Activated CD4-positive, alpha-beta T cell treated with anti-CD3 and anti-CD28 coated beads for 36 hours (primary cell): ENCODE measurements at regions not wholly inside any gene's neighbourhood (a gene's known extent, or its start where the extent isn't known, plus 50 kb on each side); places are given as distances from the start of the nearest gene placed in this dataset.

ENCODE experiments used
- ATAC-seq: fragments of 200-7000 bp; cut with Tn5 transposase; one replicate; pipeline ENCODE4 v1.10.0; 2021; ENCODE audit warnings: mild to moderate bottlenecking, moderate library complexity
- CTCF ChIA-PET: fragments of 350-600 bp; sonication (Branson Sonifier 250); formaldehyde crosslinking; loops from one replicate; lab custom pipeline; 2021; ENCODE audit warnings: antibody characterized with exemption; lab: Charles Lee
- POLR2A ChIA-PET: fragments of 350-600 bp; sonication (Branson Sonifier 250); formaldehyde crosslinking; loops from one replicate; lab custom pipeline; 2021; ENCODE audit warnings: antibody characterized with exemption, inconsistent platforms; lab: Charles Lee
- DNase-seq: peaks from one replicate; pipeline ENCODE4 v3.0.0-alpha.2; 2020
- H3K27ac Mint-ChIP-seq: one replicate; pipeline ENCODE4 v1.8.0; 2021; ENCODE audit warnings: mixed read lengths
- H3K27me3 Mint-ChIP-seq: one replicate; pipeline ENCODE4 v1.8.0; 2021; ENCODE audit warnings: mixed read lengths
- H3K36me3 Mint-ChIP-seq: one replicate; pipeline ENCODE4 v1.8.0; 2021; ENCODE audit warnings: low read depth, mixed read lengths
- H3K4me1 Mint-ChIP-seq: one replicate; pipeline ENCODE4 v1.8.0; 2021; ENCODE audit warnings: mixed read lengths
- H3K4me3 Mint-ChIP-seq: one replicate; pipeline ENCODE4 v1.8.0; 2021; ENCODE audit warnings: mild to moderate bottlenecking, moderate library complexity, mixed read lengths
- H3K9me3 Mint-ChIP-seq: one replicate; pipeline ENCODE4 v1.8.0; 2021; ENCODE audit warnings: low read depth, mixed read lengths
- intact Hi-C, 2 experiments: fragments of 100-400 bp; cut with DNase I in 1 of 2; cut with micrococcal nuclease in 1 of 2; formaldehyde crosslinking; loops; one replicate each; pipeline versions ENCODE4 v1.14.2 to v1.15.1; 2022 to 2024; cut with DNase I, micrococcal nuclease

DNA sequence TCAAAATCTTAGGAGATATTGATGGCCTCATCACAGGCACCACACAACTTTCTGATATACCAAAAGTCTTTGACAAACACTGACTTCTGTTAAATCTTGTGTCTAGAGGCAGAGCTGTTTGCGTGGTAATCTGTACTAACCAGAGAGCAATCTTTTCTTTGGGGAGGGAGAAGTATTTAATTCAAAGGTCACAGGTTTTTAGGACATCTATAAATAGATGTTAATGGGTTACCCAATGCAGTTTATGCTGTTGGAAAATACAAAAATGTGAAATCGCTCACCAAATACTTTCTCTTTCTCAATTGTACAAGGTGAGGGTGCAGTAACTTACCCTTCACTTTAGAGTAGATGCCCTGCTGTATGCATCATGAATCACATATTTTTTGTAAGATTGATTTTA, 510.5 kb downstream of the NSUN3 start:
- ChIA-PET POLR2A (interaction anchor here (0.6 kb wide), 1 partner anchor 34 kb away, joined by 3 read pairs; no protein-coding TSS in a partner anchor), CTCF (no interaction called here)
- H3K27me3 Mint-ChIP-seq: no peaks in the 10 kb centered on the region
- H3K9me3 Mint-ChIP-seq: peaks cover 9% of the 10 kb centered on the region
- no peak for DNase-seq
- no peak for ATAC-seq
- H3K4me1 Mint-ChIP-seq: no peaks in the 10 kb centered on the region
- intact Hi-C loops: no loop called here
- no peak overlapping the region for H3K4me3 Mint-ChIP-seq
- no peaks in the 10 kb centered on the region for H3K36me3 Mint-ChIP-seq
- no peak overlapping the region for H3K27ac Mint-ChIP-seq

DNA sequence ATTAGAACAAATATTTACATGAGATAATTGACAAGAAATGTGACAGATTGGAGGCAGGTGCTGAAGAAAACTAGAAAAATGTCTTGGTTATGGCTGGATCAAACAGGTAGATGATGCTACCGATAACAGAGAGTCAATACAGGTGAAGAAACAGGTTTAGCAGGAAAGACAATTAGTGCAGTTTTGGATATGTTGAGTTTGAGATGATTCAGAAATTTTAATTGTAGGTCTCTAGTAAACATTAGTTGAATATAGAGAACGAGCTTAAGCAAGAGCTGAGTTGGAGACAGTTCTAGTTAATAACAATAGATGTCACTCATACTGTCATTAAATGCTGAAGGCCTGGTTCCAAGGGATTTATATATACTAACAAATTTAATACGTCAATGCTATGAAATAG, 524.4 kb downstream of the NSUN3 start:
- H3K27me3 Mint-ChIP-seq: no peaks in the 10 kb centered on the region
- H3K4me3 Mint-ChIP-seq: no peak overlapping the region
- intact Hi-C loops: no loop called here
- ATAC-seq (no peak), DNase-seq (no peak)
- CTCF ChIA-PET: no interaction called here
- H3K27ac Mint-ChIP-seq: no peak overlapping the region
- POLR2A ChIA-PET: no interaction called here
- H3K36me3 Mint-ChIP-seq: no peaks in the 10 kb centered on the region
- H3K9me3 Mint-ChIP-seq: peaks cover 3% of the 10 kb centered on the region
- H3K4me1 Mint-ChIP-seq: no peaks in the 10 kb centered on the region

DNA sequence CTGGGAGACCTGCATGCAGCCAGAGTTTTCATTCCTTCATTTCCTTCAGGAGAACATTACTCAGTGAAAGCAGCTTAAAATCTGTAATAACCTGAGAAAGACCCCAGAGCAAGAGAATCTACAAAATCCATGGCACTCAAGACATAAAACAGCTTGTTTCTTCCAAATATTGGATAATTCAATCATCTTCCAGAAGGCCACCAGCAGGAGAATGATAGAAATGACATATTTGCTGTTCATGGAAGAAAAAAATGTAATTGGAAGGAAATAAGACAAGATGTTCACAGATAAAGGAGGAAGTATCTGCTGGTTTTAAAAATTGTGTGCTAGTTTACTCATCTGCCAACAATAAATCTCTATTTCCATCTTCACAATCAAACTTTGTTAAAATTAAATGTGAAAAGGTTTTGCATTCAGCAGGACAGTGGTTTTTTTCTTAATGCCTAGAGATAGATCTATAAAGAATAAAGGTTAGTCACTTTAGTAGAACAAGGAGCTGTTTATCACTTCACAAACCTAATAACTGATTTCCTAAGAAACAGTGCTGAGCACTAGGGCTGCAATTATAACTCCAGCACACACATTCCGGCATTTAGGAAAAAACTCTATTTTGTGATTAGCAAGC, 530.8 kb downstream of the NSUN3 start:
- CTCF ChIA-PET: no interaction called here
- peaks cover 3% of the 10 kb centered on the region for H3K9me3 Mint-ChIP-seq
- DNase-seq (no peak), ATAC-seq (no peak)
- H3K36me3 Mint-ChIP-seq: no peaks in the 10 kb centered on the region
- no peak overlapping the region for H3K4me3 Mint-ChIP-seq
- intact Hi-C loops: no loop called here
- no peak overlapping the region for H3K27ac Mint-ChIP-seq
- no peaks in the 10 kb centered on the region for H3K27me3 Mint-ChIP-seq
- no peaks in the 10 kb centered on the region for H3K4me1 Mint-ChIP-seq
- POLR2A ChIA-PET: interaction anchor here (0.6 kb wide), 1 partner anchor 568 kb away, joined by 4 read pairs; no protein-coding TSS in a partner anchor

DNA sequence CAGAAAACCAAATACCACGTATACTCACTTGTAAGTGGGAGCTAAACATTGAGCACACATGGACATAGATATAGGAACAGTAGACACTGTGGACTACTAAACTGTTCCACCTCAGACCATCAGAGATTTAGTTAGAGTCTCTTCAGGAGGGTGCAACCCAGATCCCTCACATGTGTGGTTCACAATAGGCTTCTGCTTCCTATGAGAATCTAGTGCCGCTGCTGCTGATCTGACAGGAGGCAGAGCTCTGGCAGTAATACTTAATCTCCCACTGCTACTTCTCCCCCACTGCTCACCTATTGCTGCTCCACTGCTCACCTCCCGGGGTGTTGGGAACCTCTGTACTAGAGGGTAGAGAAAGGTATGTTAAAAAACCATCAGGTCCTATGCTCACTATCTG, 533.3 kb downstream of the NSUN3 start:
- no peaks in the 10 kb centered on the region for H3K27me3 Mint-ChIP-seq

DNA sequence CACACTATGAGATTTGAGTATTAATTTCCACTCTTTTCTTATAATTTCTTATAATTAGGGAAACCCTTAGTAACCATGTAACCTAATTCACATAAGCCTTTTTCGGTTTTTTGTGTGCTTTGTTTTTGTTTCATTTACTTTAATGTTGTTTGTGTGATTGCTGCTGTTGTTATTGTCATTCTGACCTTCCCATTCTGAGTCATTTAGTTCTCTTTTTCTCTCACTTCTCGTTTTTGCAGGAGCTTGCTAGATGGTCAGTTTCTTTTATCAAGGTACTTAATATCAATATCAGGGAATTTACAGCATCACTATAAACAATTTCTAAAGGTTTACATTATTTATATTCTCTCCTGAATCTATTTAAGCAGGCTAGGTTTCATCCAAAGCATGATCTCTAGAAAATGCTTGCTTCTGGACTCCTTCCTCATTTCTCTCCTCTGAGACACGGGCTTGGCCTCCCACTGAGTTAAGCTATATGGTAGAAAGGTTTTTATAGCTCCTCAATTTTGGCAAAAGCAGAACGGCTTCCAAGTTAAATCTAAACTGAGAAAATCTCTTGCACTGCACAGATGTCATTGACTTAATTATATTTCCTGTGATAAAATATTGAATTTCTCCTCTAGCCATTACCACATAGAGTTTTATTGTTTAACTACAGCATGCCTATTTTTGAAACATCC, 534.2 kb downstream of the NSUN3 start:
- Mint-ChIP-seq H3K4me3 (no peak overlapping the region), H3K4me1 (no peaks in the 10 kb centered on the region), H3K27me3 (no peaks in the 10 kb centered on the region), H3K27ac (no peak overlapping the region), H3K9me3 (peaks cover 1% of the 10 kb centered on the region), H3K36me3 (no peaks in the 10 kb centered on the region)
- ATAC-seq: no peak
- DNase-seq: no peak
- CTCF ChIA-PET: no interaction called here
- POLR2A ChIA-PET: no interaction called here
- intact Hi-C loops: no loop called here

More for the DNA sequence above, 533.3 kb downstream of the NSUN3 start:
- H3K36me3 Mint-ChIP-seq: no peaks in the 10 kb centered on the region
- H3K4me1 Mint-ChIP-seq: no peaks in the 10 kb centered on the region
- H3K27ac Mint-ChIP-seq: no peak overlapping the region
- CTCF ChIA-PET: no interaction called here
- ATAC-seq (no peak), DNase-seq (no peak)
- peaks cover 1% of the 10 kb centered on the region for H3K9me3 Mint-ChIP-seq
- intact Hi-C loops: no loop called here
- POLR2A ChIA-PET: no interaction called here
- no peak overlapping the region for H3K4me3 Mint-ChIP-seq

DNA sequence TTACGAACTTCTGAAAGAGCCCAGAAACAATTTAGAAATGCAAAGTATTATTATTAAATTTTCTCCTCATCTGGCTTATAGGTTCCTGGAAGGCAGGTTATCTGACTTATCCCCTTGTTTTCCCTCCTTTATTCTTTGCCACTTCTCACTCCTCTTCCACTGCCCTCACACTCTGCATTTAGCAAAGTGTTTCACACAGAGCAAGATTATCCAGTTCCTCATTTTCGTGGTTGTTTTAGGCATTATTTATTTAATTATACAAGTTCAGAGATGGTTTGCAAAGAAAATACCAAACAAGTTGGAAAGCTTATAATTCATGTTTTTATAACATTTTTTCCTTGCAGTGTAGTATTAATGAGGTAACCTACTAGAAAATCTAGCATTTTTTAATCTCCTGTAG, 544.9 kb downstream of the NSUN3 start:
- no peak overlapping the region for H3K4me3 Mint-ChIP-seq
- H3K27ac Mint-ChIP-seq: no peak overlapping the region
- POLR2A ChIA-PET: no interaction called here
- H3K36me3 Mint-ChIP-seq: no peaks in the 10 kb centered on the region
- CTCF ChIA-PET: interaction anchor here (1.1 kb wide), 1 partner anchor 9 kb away, joined by 3 read pairs; no protein-coding TSS in a partner anchor
- intact Hi-C loops: no loop called here
- DNase-seq (no peak), ATAC-seq (no peak)
- no peaks in the 10 kb centered on the region for H3K27me3 Mint-ChIP-seq
- peaks cover 2% of the 10 kb centered on the region for H3K9me3 Mint-ChIP-seq
- H3K4me1 Mint-ChIP-seq: no peaks in the 10 kb centered on the region

DNA sequence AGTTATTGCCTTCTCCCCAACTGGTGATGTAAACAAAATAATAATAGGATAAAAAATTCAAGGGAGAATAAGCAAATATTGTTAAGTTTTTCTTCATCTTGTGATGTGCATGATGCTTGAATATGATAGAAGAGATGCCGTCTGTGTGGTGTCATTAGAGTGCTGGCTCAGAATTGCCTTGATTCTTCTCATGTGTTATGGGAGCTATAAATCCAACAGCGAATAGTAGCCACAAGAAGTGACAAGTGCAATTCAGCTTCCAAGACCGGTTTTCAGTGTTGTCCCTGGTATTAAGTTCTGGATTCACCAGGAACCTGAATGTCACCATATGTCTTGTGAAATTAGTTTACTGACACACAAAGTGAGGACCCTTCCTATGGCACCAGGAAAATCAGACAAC, 547.0 kb downstream of the NSUN3 start:
- Mint-ChIP-seq H3K9me3 (peaks cover 8% of the 10 kb centered on the region), H3K27ac (no peak overlapping the region), H3K27me3 (no peaks in the 10 kb centered on the region), H3K4me3 (no peak overlapping the region), H3K36me3 (no peaks in the 10 kb centered on the region), H3K4me1 (no peaks in the 10 kb centered on the region)
- DNase-seq: no peak
- intact Hi-C loops: no loop called here
- no peak for ATAC-seq
- CTCF ChIA-PET: no interaction called here
- POLR2A ChIA-PET: no interaction called here

DNA sequence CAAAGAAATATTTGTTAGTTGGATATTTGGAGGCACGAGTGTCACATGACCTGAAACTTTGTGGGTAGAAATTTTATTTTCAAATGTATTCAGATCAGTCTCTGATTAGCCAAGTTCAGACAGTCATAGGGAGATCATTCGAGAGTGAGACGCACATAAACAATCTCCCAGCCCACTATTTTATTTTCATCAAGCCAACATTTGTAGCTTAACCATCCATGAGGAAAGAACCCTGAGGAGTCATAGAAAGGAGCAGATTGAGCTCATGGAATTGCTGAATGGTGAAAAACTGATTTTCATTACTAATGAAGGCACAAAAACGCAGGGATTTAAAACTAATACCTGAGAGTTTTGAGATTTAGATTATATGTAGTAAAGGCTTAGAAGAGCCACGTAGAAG, 548.7 kb downstream of the NSUN3 start:
- Mint-ChIP-seq H3K4me3 (no peak overlapping the region), H3K9me3 (peaks cover 10% of the 10 kb centered on the region), H3K27me3 (no peaks in the 10 kb centered on the region), H3K4me1 (no peaks in the 10 kb centered on the region), H3K27ac (no peak overlapping the region), H3K36me3 (no peaks in the 10 kb centered on the region)
- ATAC-seq: no peak
- intact Hi-C loops: no loop called here
- POLR2A ChIA-PET: no interaction called here
- CTCF ChIA-PET: no interaction called here
- no peak for DNase-seq

DNA sequence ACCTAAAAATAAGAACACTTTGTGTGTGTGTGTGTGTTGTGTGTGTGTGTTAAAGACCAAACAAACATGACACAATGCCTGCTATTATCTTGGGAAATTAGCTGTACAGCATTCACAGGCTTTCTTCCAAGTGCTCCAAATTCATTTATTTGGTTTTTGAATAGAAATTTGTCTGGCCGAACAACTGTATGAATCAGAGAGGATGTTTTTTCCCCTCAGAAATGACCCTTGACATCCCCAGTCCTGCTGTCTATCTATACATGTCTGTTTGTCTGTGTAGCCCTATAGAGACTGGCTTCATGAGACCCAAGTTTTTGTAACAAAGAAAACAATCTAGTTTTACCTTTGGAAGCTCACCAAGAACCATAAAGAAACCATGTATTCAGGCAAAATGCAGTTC, 549.8 kb downstream of the NSUN3 start:
- H3K27ac Mint-ChIP-seq: no peak overlapping the region
- no peaks in the 10 kb centered on the region for H3K4me1 Mint-ChIP-seq
- H3K4me3 Mint-ChIP-seq: no peak overlapping the region
- no peaks in the 10 kb centered on the region for H3K36me3 Mint-ChIP-seq
- POLR2A ChIA-PET: no interaction called here
- peaks cover 10% of the 10 kb centered on the region for H3K9me3 Mint-ChIP-seq
- CTCF ChIA-PET: no interaction called here
- intact Hi-C loops: no loop called here
- ATAC-seq: no peak
- H3K27me3 Mint-ChIP-seq: no peaks in the 10 kb centered on the region
- no peak for DNase-seq

DNA sequence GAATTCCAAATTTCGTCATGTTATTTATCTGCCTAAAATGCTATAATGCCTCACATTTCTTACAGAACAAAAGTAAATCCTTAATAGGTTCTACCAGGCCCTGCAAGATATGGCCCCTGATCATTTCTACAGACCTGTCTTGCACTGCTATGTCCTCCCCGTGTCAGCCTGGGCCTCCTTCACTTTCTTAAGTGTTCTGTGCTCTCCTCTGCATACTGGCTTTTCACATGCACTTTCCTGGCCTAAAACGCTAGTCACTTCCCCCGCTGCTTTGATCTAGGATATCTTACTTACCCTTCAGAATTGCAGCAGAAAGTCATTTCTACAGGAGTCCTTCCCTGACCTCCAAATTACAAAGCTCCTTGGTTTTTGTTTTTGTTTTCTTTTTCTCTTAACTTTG, 551.3 kb downstream of the NSUN3 start:
- Mint-ChIP-seq H3K9me3 (peaks cover 8% of the 10 kb centered on the region), H3K27ac (no peak overlapping the region), H3K4me1 (no peaks in the 10 kb centered on the region), H3K4me3 (no peak overlapping the region), H3K27me3 (no peaks in the 10 kb centered on the region), H3K36me3 (no peaks in the 10 kb centered on the region)
- CTCF ChIA-PET: no interaction called here
- POLR2A ChIA-PET: no interaction called here
- DNase-seq (no peak), ATAC-seq (no peak)
- intact Hi-C loops: no loop called here

DNA sequence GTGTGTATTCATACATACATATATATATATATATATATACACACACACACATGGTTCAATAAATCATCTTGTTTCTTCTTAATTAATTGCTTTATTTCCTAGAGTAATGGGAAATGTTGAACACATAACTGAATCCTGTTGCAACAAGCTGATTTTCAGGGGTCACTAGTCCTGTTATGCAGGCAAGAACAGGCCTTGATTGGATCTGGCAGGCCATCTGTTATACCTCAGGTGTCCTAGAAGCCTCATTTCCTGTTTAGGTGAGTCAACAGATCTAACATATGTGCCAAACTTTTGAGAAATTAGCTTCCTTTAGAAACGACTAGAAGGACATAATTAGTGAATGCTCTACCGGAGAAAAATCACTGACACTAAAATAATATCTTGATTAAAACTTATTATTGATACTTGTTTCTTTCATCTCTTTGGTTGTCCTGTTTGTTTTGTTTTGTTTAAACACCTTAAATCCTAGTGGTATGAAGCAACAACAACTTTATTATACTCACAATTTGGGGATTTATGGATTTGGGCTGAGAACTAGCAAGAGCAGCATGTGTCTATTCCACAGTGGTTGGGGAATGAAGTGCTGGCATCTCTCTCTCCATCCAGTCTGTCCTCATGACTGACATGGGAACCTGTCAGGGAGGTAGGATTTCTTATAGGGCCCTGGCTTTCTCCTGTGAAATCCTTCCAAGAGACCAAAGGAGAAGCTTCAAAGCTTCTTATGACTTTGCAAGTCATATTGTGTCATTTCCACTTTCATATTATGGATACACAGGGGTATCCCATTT, 552.6 kb downstream of the NSUN3 start:
- no peaks in the 10 kb centered on the region for H3K4me1 Mint-ChIP-seq
- CTCF ChIA-PET: interaction anchor here (1.2 kb wide), 1 partner anchor 15 kb away, joined by 4 read pairs; no protein-coding TSS in a partner anchor
- POLR2A ChIA-PET: no interaction called here
- H3K36me3 Mint-ChIP-seq: no peaks in the 10 kb centered on the region
- no peak for ATAC-seq
- no peak for DNase-seq
- H3K27me3 Mint-ChIP-seq: no peaks in the 10 kb centered on the region
- intact Hi-C loops: no loop called here
- peaks cover 8% of the 10 kb centered on the region for H3K9me3 Mint-ChIP-seq
- no peak overlapping the region for H3K27ac Mint-ChIP-seq
- H3K4me3 Mint-ChIP-seq: no peak overlapping the region

DNA sequence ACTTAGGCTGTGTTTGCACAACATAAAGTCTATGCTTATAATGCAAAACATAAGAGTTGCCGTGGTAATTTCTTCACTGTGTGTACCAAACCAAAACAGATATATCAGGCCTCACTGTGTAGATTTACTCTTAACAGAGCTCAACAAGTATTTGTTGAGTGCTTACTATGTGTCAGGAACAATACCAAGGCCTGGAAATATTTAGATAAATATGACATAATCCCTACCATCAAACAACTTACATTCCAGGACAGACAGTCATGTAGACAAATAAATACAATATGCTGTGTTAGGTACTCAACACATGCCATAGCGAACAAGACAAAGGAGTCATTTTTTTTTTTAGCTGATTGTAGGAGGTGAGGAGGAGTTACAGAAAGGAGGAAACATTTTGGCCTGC, 554.0 kb downstream of the NSUN3 start:
- ChIA-PET POLR2A (no interaction called here), CTCF (interaction anchor here (0.6 to 1.3 kb wide), 3 partner anchors 8 to 1345 kb away, joined by 3 read pairs; no protein-coding TSS in a partner anchor)
- Mint-ChIP-seq H3K27ac (no peak overlapping the region), H3K4me1 (no peaks in the 10 kb centered on the region), H3K4me3 (no peak overlapping the region), H3K36me3 (no peaks in the 10 kb centered on the region), H3K9me3 (peaks cover 10% of the 10 kb centered on the region), H3K27me3 (no peaks in the 10 kb centered on the region)
- DNase-seq (no peak), ATAC-seq (no peak)
- intact Hi-C loops: no loop called here
